PC-9 (cell line): ENCODE measurements at regions not wholly inside any gene's neighbourhood (a gene's known extent, or its start where the extent isn't known, plus 50 kb on each side); places are given as distances from the start of the nearest gene placed in this dataset.

Experiments
- BruUV-seq: library from RNA; stranded (reverse); fragments of 400-500 nt; replicated peaks from 2 replicates; lab custom pipeline; 2021; lab: Mats Ljungman, UMichigan
- CTCF ChIA-PET: fragments of 300-600 bp; sonication (Branson Sonifier 250); formaldehyde crosslinking; loops from one replicate; lab custom pipeline; 2022; ENCODE audit warnings: antibody characterized with exemption; lab: Charles Lee
- POLR2A ChIA-PET: fragments of 300-600 bp; sonication (Branson Sonifier 250); formaldehyde crosslinking; loops from one replicate; lab custom pipeline; 2022; ENCODE audit warnings: antibody characterized with exemption; ENCODE audit not compliant: unreplicated experiment; lab: Charles Lee
- DNase-seq, 2 experiments: peaks; one replicate each; pipeline versions ENCODE4 v3.0.0 to v3.0.0-alpha.2; 2015 to 2022; ENCODE audit warnings: mixed read lengths in 1 of 2
- H2AFZ ChIP-seq: fragments of 200-600 bp; sonication (generic); 2 replicates; pipeline ENCODE4 v1.8.1; 2017; ENCODE audit warnings: antibody characterized with exemption
- H3F3A ChIP-seq: fragments of 200-600 bp; sonication (generic); 2 replicates; pipeline ENCODE4 v1.8.1; 2017; ENCODE audit warnings: antibody characterized with exemption, mild to moderate bottlenecking, low read depth; ENCODE audit not compliant: insufficient read depth
- H3K27ac ChIP-seq: fragments of 200-600 bp; sonication (generic); 2 replicates; pipeline ENCODE4 v1.6.1; 2016; ENCODE audit warnings: mixed run types
- H3K27me3 ChIP-seq: fragments of 200-600 bp; sonication (generic); 2 replicates; pipeline ENCODE4 v1.6.1; 2016; ENCODE audit warnings: low read depth, mixed run types; ENCODE audit not compliant: insufficient read depth
- H3K36me3 ChIP-seq: fragments of 200-600 bp; sonication (generic); 2 replicates; pipeline ENCODE4 v1.6.1; 2016; ENCODE audit warnings: low read depth, mixed run types
- H3K4me1 ChIP-seq: fragments of 200-600 bp; sonication (generic); replicated peaks from 2 replicates; pipeline ENCODE4 v1.6.1; 2016; ENCODE audit warnings: mixed run types; ENCODE audit not compliant: insufficient read depth
- H3K4me2 ChIP-seq: fragments of 200-600 bp; sonication (generic); 2 replicates; pipeline ENCODE4 v1.6.1; 2017; ENCODE audit warnings: mixed run types
- H3K4me3 ChIP-seq: fragments of 200-600 bp; sonication (generic); 2 replicates; pipeline ENCODE4 v1.6.1; 2016; ENCODE audit warnings: mixed run types
- H3K79me2 ChIP-seq: fragments of 200-600 bp; sonication (generic); 2 replicates; pipeline ENCODE4 v1.6.1; 2017; ENCODE audit warnings: low read depth, mixed run types
- H3K9me2 ChIP-seq: fragments of 200-600 bp; sonication (generic); 2 replicates; pipeline ENCODE4 v1.8.1; 2017; ENCODE audit warnings: mild to moderate bottlenecking; ENCODE audit not compliant: insufficient read depth
- H3K9me3 ChIP-seq: fragments of 200-600 bp; sonication (generic); 2 replicates; pipeline ENCODE4 v1.8.1; 2016; ENCODE audit warnings: low read depth; ENCODE audit not compliant: insufficient read depth
- H4K20me1 ChIP-seq: fragments of 200-600 bp; sonication (generic); 2 replicates; pipeline ENCODE4 v1.8.1; 2017; ENCODE audit not compliant: insufficient read depth
- EZH2 ChIP-seq: fragments of 200-600 bp; sonication (generic); IDR thresholded peaks from 2 replicates; pipeline ENCODE4 v1.8.0; 2017; ENCODE audit warnings: antibody characterized with exemption, low read depth
- intact Hi-C: fragments of 100-400 bp; cut with micrococcal nuclease; formaldehyde crosslinking; loops from one replicate; pipeline ENCODE4 v1.10.0; 2022; ENCODE audit not compliant: unreplicated experiment
- TF ChIP-seq, protein P1 (sequence below): fragments of 200-600 bp; sonication (generic); conservative IDR thresholded peaks from 2 replicates; pipeline ENCODE4 v1.6.1; 2017; ENCODE audit warnings: mixed run types, antibody characterized with exemption, mild to moderate bottlenecking, moderate library complexity

DNA sequence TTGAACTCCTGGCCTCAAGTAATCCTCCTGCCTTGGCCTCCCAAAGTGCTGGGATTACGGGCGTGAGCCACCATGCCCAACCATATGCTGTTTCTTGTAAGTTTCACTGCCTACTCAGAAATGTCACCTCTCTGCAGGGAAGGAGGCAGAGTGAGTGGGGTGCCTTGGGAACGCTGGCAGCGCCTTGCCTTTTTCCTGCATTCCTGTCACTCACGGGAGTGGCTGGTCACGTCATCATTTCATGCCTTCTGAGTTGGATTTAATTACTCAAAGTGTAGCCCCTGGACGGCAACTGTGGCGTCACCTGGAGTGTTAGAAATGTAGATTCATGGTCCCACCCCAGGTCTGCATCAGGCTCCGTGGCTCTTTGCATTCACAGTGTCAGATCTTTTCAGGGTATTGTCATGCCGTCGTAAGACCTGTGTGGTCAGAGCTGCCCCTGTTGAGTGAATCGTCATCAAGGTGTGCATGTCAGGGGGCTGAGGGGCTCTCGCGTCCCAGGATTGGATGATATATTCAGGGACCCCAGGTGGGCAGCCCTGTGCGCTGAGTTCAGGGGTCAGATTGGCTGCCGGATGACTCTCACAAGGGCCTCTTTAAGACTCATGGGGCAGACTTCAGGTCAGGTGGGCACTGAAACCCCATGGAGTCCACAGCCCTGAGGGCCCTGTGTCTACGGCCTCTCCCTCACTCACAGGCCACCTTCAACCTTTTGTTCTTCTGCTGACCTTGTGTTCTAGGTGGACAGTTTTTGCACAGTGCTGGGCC, 65.9 kb upstream of the KLHL25 start:
- Histone ChIP-seq H3K27ac (no peak overlapping the region), H3K4me2 (no peak overlapping the region), H3K4me1 (no peaks in the 10 kb centered on the region), H4K20me1 (no peaks in the 10 kb centered on the region), H3F3A (no peaks in the 10 kb centered on the region), H3K9me3 (no peaks in the 10 kb centered on the region), H3K9me2 (no peaks in the 10 kb centered on the region), H3K36me3 (no peaks in the 10 kb centered on the region), H2AFZ (no peak overlapping the region), H3K27me3 (peaks cover 53% of the 10 kb centered on the region), H3K4me3 (no peak overlapping the region), H3K79me2 (no peaks in the 10 kb centered on the region)
- ChIA-PET POLR2A (no interaction called here), CTCF (no interaction called here)
- intact Hi-C loops, result loop anchor here (10.0 kb wide), 1 partner anchor 374 kb away; no protein-coding TSS in a partner anchor
- no TSS peak for BruUV-seq
- DNase-seq, result no peak
- TF ChIP-seq, protein P1, sequence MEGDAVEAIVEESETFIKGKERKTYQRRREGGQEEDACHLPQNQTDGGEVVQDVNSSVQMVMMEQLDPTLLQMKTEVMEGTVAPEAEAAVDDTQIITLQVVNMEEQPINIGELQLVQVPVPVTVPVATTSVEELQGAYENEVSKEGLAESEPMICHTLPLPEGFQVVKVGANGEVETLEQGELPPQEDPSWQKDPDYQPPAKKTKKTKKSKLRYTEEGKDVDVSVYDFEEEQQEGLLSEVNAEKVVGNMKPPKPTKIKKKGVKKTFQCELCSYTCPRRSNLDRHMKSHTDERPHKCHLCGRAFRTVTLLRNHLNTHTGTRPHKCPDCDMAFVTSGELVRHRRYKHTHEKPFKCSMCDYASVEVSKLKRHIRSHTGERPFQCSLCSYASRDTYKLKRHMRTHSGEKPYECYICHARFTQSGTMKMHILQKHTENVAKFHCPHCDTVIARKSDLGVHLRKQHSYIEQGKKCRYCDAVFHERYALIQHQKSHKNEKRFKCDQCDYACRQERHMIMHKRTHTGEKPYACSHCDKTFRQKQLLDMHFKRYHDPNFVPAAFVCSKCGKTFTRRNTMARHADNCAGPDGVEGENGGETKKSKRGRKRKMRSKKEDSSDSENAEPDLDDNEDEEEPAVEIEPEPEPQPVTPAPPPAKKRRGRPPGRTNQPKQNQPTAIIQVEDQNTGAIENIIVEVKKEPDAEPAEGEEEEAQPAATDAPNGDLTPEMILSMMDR, result no peak
- TF ChIP-seq EZH2, result no peak

DNA sequence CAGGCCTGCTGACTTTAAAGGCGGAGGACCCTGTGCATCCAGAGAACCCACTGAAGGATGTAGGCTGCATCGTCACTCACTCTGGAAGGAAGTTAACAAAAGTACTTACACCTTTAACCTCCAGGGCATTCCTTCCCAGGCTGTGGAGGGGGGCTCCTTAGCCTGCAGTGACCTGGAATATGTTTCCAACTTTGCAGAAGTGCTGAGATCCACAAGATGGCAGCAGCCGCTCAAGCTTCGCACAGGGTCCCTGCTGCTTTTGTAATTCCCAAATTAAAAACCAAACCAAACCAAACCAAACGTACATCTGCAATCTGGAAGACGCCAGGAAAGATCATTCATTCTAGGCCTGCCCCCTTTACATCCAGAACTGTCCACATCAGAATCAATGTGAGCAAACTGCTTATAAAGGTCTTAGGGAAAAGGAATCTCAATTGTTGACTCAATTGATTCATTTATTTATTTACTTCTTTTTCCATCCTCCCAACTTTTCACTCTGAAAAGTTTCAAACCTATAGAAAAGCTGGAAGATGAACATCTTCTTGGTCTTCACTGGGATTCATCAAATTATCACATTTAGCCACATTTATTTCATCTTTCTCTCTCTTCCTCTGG, 70.5 kb upstream of the KLHL25 start:
- Histone ChIP-seq H3K79me2 (no peaks in the 10 kb centered on the region), H3K36me3 (no peaks in the 10 kb centered on the region), H3K4me2 (no peak overlapping the region), H3K9me3 (no peaks in the 10 kb centered on the region), H3K27me3 (peaks cover 74% of the 10 kb centered on the region), H4K20me1 (no peaks in the 10 kb centered on the region), H3K9me2 (no peaks in the 10 kb centered on the region), H3F3A (no peaks in the 10 kb centered on the region), H3K4me1 (no peaks in the 10 kb centered on the region), H3K27ac (no peak overlapping the region), H3K4me3 (no peak overlapping the region), H2AFZ (no peak overlapping the region)
- intact Hi-C loops, result loop anchor here (10.0 kb wide), 1 partner anchor 370 kb away; no protein-coding TSS in a partner anchor
- ChIA-PET CTCF (interaction anchor here (0.7 kb wide), 1 partner anchor 879 kb away, joined by 3 read pairs; no protein-coding TSS in a partner anchor), POLR2A (no interaction called here)
- no peak for TF ChIP-seq EZH2
- TF ChIP-seq, protein P1, result peak; percentile 71
- DNase-seq, result peak in 1 of 2 experiments; percentile 14
- BruUV-seq, result no TSS peak

DNA sequence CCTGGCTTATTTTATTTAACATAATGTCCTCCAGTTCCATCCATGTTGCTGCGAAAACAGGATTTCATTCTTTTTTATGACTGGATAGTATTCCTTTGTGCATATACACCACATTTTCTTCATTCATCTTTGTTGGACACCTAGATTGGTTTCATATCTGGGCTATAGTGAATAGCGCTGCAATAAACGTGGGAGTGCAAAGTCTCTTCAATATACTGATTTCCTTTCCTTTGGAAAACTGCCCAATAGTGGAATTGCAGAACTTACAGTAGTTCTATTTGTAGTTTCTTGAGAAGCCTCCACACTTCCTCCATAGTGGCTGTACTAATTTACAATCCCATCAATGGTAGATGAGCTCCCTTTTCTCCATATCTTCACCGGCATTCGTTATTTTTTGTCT, 72.5 kb upstream of the KLHL25 start:
- BruUV-seq, result no TSS peak
- Histone ChIP-seq H3F3A (no peaks in the 10 kb centered on the region), H3K27me3 (peaks cover 88% of the 10 kb centered on the region), H3K9me3 (no peaks in the 10 kb centered on the region), H3K4me2 (no peak overlapping the region), H2AFZ (no peak overlapping the region), H3K27ac (no peak overlapping the region), H3K36me3 (no peaks in the 10 kb centered on the region), H3K4me1 (no peaks in the 10 kb centered on the region), H4K20me1 (no peaks in the 10 kb centered on the region), H3K4me3 (no peak overlapping the region), H3K9me2 (no peaks in the 10 kb centered on the region), H3K79me2 (no peaks in the 10 kb centered on the region)
- ChIA-PET POLR2A (no interaction called here), CTCF (no interaction called here)
- no peak for DNase-seq
- no peak for TF ChIP-seq EZH2
- TF ChIP-seq, protein P1, result no peak
- intact Hi-C loops, result loop anchor here (10.0 kb wide), 1 partner anchor 368 kb away; no protein-coding TSS in a partner anchor
